ENCODE measurements at regions not wholly inside any gene's neighbourhood (a gene's known extent, or its start where the extent isn't known, plus 50 kb on each side); places are given as distances from the start of the nearest gene placed in this dataset.

- H3K4me3 ChIP-seq (ENCODE audit: control insufficient read depth, low read depth, low read length): no peak overlapping the region
- DNase-seq (ENCODE audit: low read depth): no peak
- no peak for TF ChIP-seq CTCF (IDR thresholded peaks at IDR 0.05; ENCODE audit: control insufficient read depth, insufficient read depth, low read depth, low read length, missing control alignments)
Observed at GRCh38 chr1:30267046-30267445, 456.3 kb downstream of the MATN1 start.

- H3K4me3 ChIP-seq (ENCODE audit: control insufficient read depth, low read depth, low read length): no peak overlapping the region
- DNase-seq (ENCODE audit: low read depth): no peak
- no peak for TF ChIP-seq CTCF (IDR thresholded peaks at IDR 0.05; ENCODE audit: control insufficient read depth, insufficient read depth, low read depth, low read length, missing control alignments)
Observed at GRCh38 chr1:30265127-30266070, 458.0 kb downstream of the MATN1 start.

- H3K4me3 ChIP-seq (ENCODE audit: control insufficient read depth, low read depth, low read length): no peak overlapping the region
- DNase-seq (ENCODE audit: low read depth): no peak
- TF ChIP-seq CTCF (IDR thresholded peaks at IDR 0.05; ENCODE audit: control insufficient read depth, insufficient read depth, low read depth, low read length, missing control alignments): no peak
Observed at GRCh38 chr1:30264672-30265025, 458.7 kb downstream of the MATN1 start.

- no peak for TF ChIP-seq CTCF (IDR thresholded peaks at IDR 0.05; ENCODE audit: control insufficient read depth, insufficient read depth, low read depth, low read length, missing control alignments)
- no peak for DNase-seq (ENCODE audit: low read depth)
- no peak overlapping the region for H3K4me3 ChIP-seq (ENCODE audit: control insufficient read depth, low read depth, low read length)
Observed at GRCh38 chr1:30263888-30264671, 459.3 kb downstream of the MATN1 start.

GRCh38 chr1:30263405-30263804, 460.0 kb downstream of the MATN1 start:
- TF ChIP-seq CTCF (IDR thresholded peaks at IDR 0.05; ENCODE audit: control insufficient read depth, insufficient read depth, low read depth, low read length, missing control alignments): no peak
- H3K4me3 ChIP-seq (ENCODE audit: control insufficient read depth, low read depth, low read length): no peak overlapping the region
- DNase-seq (ENCODE audit: low read depth): no peak

GRCh38 chr1:30262158-30262557, 461.2 kb downstream of the MATN1 start:
- TF ChIP-seq CTCF (IDR thresholded peaks at IDR 0.05; ENCODE audit: control insufficient read depth, insufficient read depth, low read depth, low read length, missing control alignments): no peak
- no peak for DNase-seq (ENCODE audit: low read depth)
- H3K4me3 ChIP-seq (ENCODE audit: control insufficient read depth, low read depth, low read length): no peak overlapping the region

All from AG09309 (cell line).